Forelimb muscle (tissue), 1 donor: ENCODE measurements at regions not wholly inside any gene's neighbourhood (a gene's known extent, or its start where the extent isn't known, plus 50 kb on each side); places are given as distances from the start of the nearest gene placed in this dataset.

Experiments
- DNase-seq: peaks from one replicate; pipeline ENCODE4 v3.0.0-alpha.2; 2013; ENCODE audit warnings: low read depth

DNA sequence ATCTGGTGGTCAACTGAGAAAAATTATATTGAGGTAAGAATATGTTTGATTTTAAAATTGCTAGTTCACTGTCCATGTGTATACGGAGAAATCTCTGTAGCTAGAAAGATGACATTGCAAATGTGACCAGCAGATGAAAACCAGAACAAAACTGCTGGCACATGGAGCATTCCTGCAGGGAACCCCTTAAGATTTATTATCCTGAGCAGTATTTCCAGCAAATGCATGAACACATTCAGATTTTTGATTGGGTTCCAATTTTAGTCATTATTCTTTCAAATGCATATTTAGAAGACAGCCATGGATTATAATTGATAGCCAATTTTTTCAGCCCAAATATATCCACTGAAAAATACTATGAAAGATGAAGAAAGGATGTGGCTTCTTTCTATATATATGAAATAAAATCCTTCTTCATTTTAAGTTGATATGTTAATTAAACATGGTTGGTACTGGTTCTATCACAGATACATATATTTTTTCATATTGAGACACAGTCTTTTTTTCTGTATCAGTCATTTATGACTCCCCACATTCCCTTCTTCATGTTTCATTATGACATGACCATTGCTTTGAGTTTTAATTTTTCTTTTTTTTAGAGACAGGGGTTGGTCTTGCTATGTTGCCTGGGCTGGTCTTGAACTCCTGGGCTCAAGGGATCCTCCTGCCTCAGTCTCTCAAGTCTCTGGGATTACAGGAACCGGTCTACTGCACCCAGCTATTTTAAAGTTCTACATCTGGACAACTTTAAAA lies 376.5 kb downstream of the KLF12 start:
- DNase-seq = no peak

DNA sequence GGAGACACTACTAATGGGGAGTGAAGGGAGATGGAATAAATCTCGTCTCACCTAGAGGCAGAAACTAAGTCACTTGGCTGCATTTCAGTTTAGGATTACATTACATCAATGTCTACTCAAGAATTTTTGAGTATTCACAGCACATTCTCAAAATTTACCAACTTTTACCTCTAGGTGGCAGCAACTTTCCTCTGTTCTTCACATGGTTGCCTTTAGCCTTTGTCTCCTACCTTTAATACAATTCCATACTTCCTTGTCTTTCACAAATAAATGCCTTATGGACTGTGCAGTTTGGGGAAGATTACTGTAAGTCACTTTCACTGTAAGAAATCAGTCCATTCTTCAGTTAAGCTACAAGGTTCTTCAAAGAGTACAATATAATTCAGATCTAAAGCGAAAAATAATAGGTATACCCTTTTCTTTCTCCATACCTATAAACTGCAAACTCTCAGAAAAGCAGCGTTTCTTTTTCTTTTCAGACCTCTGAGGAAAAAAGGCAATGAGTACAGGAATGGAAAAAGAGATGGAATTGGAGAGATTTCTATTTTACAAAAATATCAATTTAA lies 379.4 kb downstream of the KLF12 start:
- DNase-seq = peak; percentile 68

DNA sequence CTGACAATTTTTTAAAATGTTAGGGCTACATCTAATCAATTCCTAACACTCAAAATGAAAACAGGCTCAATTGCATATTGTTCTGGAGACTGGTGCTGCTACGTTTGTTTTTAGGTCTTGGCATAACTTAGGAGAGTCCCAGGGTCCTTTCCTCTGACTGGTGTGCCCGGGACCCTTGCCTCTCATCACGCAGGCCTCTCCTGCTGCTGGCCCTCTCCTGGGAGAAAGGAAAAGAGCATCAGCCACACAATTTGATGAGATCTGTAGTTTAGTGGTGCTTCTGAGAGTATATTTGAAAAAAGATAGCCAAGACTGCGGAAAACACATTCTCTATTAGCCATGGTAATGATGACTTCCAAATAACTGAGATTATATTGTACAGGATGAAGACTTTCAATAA lies 380.0 kb downstream of the KLF12 start:
- no peak for DNase-seq

DNA sequence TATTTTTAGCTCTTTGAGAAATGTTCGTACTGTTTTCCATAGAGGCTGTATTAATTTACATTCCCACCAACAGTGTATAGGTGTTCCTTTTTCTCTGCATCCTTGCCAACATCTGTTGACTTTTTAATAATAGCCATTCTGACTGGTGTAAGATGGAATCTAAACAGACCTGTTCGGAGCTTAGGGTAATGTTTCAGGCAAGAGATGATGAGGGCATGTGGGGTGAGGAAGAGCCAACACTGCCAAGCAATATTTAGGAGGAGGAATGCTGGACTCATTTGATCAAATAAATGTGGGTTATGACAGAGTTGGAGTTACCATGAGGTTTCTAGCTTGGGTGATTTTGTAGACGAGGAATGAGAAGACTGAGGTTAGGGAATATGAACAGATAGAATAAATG lies 382.9 kb downstream of the KLF12 start:
- no peak for DNase-seq

DNA sequence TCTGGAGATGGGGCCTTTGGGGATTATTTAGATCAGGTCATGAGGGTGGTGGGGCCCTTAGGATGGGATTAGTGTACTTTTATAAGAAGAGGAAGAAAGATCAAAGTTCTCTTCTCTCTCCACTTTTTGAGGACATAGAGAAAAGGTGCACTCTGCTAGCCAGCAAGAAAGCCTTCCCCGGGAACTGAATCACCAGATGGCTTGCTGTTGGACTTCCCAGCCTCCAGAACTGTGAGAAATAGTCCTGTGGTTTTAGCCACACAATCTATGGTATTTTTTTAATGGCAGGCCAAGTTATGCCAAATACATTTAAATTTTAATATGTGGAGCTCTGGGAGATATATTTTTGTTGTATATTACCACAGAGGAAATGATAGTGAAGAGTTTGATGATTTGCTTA lies 385.8 kb downstream of the KLF12 start:
- DNase-seq = no peak

DNA sequence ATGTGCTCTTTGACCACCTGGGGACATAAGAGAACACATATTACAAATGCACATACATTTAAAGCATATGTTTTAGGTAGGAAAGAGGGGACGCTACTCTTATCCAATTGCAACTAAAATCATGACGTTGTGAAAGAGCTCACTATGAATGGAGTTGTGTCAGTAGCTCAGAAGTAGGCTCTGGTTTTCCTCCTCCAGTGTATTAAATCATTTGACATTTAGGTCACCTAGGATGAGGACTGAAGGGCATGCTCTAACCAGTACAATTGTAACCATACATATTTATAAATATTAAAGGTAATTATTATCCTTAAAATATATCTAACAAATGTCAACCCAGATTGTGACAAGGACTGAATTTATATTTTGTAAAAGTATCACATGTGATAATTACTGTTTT lies 389.0 kb downstream of the KLF12 start:
- no peak for DNase-seq

DNA sequence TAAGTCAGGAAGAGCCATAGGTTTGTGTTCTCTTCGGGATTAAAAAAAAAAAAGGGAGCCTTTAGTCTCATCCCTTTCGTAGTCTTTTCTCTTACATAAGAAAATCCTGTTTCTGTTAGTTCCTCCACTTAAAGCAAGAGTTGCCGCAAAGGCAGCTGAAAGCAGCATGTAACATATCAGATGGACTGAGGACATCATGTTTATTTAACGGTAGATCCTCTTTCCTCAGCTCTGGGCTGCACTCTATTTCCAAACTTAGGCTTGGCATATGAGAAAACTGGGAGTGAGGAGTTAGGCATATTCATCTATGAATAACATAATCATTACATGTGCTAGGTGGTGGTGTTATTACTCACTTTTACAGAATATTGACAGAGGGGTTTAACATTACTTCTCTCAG lies 391.2 kb downstream of the KLF12 start:
- no peak for DNase-seq

DNA sequence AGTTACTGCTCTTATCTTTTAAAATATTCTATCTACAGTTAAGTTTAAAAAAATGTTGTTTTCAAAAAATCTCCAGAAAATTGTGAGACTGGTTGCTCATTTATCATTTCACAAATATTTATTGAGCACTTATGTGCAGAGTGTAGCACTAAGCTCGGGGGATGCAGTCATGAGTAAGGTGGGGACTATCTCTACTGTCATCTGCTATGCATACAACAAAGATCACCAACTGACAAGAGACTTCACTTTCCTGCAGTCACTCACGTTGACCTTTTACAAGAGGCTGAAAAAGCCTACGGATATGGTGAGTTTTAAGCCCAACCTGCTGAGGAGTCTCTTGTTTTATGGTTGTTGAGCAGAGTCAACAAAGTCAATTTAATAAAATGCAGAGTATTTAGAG lies 392.5 kb downstream of the KLF12 start:
- DNase-seq = no peak

DNA sequence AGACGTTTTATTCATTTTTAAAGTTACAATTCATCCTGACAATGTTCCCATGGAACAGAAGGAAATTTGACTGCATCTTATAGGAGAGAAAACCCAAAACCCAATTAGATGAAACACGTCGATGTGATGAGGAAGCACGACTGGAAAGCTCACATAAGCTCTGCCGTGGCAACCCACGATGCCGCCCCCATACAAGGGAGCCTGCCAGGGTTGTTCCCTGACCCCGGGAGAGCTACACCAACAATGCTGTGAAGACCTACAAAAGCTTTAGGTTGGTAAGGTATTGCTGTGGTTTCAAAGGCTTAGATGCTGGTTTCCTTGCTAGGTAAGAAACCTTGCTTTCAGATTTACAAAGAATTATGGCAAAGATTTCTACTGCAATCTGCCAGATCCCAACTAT lies 393.1 kb downstream of the KLF12 start:
- DNase-seq = no peak

DNA sequence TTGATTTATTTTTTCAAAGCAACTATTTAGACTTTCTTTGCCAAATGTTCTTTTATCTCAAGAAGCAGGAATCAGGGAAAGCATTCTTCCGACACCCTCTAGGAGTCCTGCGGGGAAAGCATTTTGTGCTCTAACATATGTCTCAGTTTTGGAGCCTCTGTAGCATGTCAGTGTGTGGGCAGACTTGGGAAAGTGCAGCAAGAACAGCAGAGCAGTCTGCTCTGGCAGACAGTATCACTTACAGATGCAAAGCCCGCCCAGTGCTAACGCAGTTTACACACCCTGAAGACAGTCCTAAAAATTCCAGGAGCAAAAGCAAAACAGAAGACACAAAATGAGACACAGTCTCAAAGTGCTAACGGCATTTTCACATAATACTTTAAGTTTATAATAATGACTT lies 393.5 kb downstream of the KLF12 start:
- peak; percentile 28 for DNase-seq

DNA sequence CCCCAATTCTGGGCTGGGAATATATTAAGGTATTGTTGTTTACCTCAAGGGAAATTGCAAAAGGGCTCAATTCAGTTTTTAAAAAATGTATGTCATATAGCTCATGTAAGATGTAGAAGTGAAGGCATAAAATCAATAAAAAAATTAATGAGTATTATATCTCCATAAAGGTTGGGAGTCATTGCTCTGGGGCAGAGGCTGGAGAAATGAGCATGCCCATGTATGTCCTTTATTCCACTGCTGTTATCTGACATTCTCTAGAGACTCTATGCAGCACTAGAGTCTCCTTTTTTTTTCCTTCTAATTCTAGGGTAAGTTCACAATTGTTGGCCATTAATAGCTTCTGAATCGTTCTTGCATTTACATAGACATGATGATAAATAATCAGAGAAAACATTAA lies 394.8 kb downstream of the KLF12 start:
- DNase-seq = no peak

DNA sequence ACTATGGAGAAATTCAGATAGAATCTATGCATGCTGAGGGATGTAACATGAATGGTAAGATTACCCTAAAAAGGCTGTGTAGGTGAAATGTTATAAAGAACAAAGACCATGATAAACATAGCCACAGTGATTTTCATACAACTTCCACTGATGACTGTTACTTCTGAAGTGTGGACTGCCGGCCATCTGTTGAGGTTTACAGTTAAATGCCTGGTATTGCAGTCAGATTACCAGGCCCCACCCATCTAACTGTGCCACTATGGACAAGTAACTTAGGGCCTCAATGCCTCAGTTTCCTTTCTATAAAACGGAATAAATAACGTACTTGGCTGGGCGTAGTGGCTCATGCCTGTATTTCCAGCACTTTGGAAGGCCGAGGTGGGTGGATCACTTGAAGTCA lies 395.6 kb downstream of the KLF12 start:
- no peak for DNase-seq

DNA sequence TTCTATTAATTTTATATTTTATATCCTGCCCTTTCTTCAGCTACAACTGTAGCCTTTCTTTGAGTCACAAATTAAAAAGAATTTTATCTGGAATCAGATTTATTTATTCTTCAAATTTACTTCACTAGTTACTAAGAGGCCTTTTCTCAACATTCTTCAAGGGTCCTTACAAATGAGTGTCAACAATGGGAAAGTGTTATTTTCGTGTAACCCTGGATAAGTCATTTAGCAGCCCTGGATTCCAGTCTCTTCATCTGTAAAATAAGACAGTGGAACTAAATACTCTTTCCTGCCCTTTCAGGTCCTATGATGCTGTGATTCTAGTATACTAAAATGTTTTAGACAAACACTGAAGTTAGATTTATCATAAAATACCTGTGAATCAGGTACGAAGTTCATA lies 397.0 kb downstream of the KLF12 start:
- no peak for DNase-seq

DNA sequence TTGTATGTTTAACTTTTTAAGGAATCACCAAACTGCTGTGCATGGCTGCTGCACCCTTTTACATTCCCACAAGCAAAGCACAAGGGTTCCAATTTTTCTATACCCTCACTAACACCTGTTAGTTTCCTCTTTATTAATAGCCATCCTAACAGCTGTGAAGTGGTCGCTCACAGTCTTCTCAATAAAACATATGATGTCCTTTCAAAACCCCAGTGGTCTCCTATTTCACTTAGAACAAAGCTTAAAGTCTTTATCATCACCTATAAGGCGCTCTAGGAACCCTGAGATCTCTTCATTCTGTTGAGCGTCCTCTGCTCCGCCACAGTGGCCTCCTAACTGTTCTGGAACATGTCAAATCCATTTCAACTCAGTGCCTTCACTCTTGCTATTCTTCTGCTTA lies 400.5 kb downstream of the KLF12 start:
- DNase-seq = no peak

DNA sequence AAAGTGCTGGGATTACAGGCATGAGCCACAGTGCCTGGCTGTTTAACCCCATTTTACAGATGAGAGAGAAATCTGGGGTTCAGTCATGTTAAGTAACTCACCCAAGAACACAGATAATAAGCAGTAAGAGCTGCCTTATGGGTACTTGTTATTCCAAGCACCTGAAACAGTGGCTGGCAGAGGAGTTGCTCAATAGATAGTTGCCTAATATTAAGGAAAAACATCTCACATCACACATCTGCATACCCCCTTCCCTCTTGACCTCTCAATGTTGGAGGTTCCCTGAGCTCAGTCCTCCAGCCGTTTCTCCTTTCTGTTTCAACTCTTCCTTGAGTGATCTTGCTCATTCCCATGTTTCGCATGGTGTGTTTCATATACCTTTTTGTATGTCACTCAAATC lies 401.9 kb downstream of the KLF12 start:
- no peak for DNase-seq

DNA sequence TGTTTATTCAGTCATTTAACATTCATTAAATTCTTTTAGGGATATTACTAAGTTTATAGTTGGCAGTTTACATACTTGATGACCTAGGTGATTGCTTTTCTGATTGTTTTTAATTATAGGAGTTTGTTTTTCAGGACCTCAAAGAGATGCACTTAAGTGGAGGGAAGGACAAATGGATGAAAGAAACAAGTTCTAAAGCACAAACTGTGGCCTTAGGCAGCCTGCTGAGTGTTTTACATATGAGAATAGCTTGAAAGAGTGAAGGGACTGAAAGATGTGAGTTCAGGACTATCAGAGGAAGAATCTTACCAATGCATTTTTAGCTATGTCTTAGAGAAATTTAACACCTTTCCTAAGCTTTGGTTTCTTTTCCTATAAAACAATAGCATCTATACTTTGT lies 402.6 kb downstream of the KLF12 start:
- no peak for DNase-seq

DNA sequence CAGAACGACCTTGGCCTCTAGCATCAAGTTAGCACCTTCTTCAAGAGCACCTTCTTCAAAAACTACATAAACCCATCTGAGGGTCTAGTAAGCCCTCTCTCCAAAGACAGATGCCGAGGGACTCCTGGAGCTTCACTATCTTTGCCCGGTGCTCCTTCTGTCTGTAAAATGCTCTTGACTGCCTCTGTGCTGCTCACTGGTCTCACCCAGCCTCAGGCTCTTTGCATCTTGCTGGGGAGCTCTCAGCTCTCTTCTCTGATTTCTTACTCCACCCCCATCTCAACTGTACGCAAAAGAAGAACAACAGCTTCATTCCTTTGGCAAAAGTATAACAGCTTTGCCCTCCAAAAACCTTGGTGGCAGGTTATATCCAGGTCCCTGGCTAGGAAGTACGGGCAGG lies 404.2 kb downstream of the KLF12 start:
- DNase-seq = no peak

DNA sequence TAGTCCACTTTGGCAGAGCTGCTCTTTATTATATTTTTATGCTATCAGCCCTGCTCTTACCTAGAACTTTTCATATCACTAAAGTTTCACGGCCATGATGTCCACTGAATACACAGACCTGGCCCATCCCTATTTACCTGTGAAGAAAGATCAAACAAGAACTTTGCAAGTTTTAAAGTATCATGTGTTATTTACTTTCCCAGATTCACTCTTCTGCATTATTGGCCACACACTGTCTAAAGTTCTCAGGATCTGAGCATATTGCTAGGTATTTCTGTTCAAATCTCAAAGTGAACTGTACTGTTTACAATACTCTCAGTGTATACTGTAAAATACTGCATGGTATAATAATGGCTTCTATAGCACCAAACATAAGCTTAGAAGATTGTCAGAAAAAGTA lies 405.2 kb downstream of the KLF12 start:
- DNase-seq = no peak

DNA sequence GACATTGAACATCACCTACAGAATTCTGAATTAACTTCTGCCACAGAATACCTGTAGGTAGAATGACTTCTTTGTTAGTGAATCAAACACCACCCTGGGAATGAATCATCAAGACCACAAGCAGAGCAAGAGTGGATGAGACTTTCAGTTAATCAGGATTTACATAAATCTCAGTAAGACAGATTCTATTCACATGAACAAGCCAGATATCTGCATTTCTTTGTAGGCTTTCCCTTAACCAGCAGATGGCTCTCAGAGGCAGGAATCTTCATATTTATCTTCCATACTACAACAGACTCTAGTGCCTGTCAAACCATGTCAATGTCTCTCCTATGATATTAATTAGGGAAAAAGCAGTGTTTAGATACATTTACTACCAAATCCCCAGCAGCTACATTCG lies 412.1 kb downstream of the KLF12 start:
- no peak for DNase-seq

DNA sequence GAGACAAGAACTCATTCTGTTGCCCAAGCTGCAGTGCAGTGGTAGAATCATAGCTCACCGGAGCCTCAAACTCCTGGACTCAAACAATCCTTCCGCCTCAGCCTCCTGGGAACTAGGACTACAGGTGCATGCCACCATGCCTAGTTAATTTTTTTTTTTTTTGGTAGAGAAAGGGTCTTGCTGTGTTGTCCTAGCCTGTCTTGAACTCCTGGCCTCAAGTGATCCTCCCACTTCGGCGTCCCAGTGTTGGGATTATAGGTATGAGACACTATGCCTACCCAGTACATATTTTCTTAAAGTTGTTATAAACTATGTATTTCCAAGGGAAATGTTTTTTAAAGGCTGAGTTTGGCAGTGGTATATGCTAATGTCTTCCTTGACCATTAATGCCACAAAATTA lies 412.6 kb downstream of the KLF12 start:
- DNase-seq = no peak

DNA sequence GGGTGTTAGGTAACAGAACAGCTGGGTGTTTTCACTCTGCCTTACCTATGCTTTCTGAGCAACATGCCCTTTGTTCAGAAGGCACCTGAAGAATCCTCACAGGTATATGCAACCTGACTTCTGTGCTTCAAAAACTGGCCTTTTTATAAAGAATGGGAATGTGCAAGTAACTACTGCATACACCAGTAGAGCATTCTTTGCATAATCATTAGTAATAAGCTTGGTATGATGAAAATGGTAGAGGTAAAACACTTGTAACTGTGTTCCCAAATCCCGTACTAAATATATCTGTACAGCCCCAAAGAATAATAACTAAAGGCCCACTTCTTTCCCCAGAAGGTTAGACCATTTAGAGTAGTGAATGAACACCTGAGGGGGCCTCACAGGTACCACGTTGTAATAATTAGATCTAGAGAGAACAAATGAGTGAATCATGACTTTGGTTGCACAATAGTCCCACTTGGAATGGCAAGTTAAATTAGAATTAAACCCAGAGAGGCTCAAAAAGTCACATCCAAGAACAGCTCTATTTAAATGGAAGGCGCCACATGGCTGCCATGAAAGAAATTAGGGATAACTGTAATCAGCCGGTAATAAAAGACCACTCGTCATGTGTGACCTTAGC lies 413.9 kb downstream of the KLF12 start:
- no peak for DNase-seq

DNA sequence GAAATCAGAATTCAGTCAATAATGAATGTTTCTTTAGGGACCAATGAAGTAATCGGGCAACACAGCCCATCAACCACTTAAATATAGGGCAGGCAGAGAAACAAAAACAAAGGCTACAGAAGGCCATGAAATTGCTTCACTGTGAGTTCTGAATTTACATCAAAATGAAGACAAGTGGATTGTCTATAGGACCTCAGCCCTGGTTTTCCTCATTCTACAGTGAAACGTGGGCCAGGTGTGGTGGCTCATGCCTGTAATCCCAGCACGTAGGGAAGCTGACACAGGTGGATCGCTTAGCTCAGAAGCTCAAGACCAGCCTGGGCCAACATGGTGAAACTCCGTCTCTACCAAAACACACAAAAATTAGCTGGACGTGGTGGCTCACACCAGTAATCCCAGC lies 416.0 kb downstream of the KLF12 start:
- no peak for DNase-seq

DNA sequence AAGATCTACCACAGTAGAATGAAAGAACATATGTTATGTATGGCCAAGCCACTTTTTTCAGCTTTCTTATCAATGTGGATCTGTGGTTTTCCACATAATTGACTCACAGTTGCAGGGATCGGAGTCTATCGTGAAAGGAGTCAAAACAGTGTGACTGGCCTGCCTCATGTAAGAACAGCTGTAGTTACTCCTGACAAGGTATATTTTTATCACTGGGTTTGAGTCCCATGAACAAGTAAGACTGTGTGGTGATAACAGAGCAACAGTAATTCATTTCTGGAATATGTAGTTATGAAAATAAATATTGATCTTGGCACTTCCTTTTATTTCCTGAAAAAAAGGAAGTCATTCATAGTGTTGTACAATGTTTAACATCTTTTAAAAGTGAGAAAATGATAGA lies 416.6 kb downstream of the KLF12 start:
- DNase-seq = no peak
